GM13977 (cell line): ENCODE measurements at regions not wholly inside any gene's neighbourhood (a gene's known extent, or its start where the extent isn't known, plus 50 kb on each side); places are given as distances from the start of the nearest gene placed in this dataset.

Experiments used
- DNase-seq: peaks from one replicate; pipeline ENCODE4 v3.0.0; 2012; ENCODE audit warnings: low spot score
- in situ Hi-C: fragments of 300-500 bp; cut with MboI; formaldehyde crosslinking; loops from one replicate; pipeline ENCODE4 v1.12.0; 2022; ENCODE audit warnings: low sequenced_read_pairs, low pct_unique_long_range_greater_than_20kb, mixed read lengths, inconsistent platforms; ENCODE audit not compliant: unreplicated experiment
- TF ChIP-seq, protein P1 (sequence below): IDR thresholded peaks from 2 replicates; pipeline ENCODE4 v1.5.1; 2012; ENCODE audit warnings: mild to moderate bottlenecking, control low read depth; ENCODE audit not compliant: insufficient read depth; ENCODE audit errors: extremely low read depth, missing control alignments

DNA sequence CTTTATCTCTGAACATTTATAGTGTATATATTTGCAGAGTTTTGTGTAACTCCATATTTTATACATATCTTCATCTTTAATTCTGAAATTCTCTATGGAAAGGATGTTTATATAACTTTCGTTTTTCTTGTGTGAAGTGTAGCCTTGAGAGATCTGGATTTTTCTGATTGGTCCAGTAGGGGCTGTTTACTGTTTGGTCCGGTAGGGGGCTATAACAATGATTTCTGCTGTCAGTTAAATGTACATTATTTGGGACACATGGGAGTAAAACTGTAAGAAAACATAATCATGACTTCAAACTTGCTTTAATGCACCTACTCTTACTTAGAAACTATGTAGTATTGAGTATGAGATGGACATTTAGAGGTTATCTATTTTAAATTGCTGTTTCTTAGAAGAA lies 527.1 kb upstream of the ARRDC3 start:
- TF ChIP-seq, protein P1, sequence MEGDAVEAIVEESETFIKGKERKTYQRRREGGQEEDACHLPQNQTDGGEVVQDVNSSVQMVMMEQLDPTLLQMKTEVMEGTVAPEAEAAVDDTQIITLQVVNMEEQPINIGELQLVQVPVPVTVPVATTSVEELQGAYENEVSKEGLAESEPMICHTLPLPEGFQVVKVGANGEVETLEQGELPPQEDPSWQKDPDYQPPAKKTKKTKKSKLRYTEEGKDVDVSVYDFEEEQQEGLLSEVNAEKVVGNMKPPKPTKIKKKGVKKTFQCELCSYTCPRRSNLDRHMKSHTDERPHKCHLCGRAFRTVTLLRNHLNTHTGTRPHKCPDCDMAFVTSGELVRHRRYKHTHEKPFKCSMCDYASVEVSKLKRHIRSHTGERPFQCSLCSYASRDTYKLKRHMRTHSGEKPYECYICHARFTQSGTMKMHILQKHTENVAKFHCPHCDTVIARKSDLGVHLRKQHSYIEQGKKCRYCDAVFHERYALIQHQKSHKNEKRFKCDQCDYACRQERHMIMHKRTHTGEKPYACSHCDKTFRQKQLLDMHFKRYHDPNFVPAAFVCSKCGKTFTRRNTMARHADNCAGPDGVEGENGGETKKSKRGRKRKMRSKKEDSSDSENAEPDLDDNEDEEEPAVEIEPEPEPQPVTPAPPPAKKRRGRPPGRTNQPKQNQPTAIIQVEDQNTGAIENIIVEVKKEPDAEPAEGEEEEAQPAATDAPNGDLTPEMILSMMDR, result no peak
- in situ Hi-C loops, result no loop called here
- DNase-seq, result no peak

GRCh38 chr5:91906494-91906893 lies 523.4 kb upstream of the ARRDC3 start:
- TF ChIP-seq, protein P1, result no peak
- no peak for DNase-seq
- in situ Hi-C loops, result no loop called here

DNA sequence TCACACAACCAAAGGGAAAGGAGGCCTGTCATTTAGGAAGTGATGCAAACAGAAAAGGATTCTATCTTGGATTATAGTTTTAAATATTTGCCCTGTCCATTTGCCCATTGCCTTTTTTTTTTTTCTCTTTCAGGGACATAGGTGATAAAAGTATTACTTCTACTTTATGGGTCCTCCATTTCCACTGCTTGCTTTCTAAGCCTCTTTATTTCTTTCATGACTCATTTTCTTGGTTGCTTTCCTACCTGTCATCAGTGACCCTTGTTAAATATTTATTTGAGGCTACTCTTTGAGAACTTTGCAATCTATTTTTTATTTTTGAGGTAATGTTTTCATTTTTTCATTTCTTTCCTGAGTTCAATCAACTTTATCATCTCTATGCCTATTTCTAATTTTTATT lies 522.9 kb upstream of the ARRDC3 start:
- in situ Hi-C loops, result no loop called here
- DNase-seq, result no peak

GRCh38 chr5:91898898-91899297 lies 515.8 kb upstream of the ARRDC3 start:
- no peak for DNase-seq
- in situ Hi-C loops, result no loop called here

More for the DNA sequence above, 522.9 kb upstream of the ARRDC3 start:
- TF ChIP-seq, protein P1, result no peak

DNA sequence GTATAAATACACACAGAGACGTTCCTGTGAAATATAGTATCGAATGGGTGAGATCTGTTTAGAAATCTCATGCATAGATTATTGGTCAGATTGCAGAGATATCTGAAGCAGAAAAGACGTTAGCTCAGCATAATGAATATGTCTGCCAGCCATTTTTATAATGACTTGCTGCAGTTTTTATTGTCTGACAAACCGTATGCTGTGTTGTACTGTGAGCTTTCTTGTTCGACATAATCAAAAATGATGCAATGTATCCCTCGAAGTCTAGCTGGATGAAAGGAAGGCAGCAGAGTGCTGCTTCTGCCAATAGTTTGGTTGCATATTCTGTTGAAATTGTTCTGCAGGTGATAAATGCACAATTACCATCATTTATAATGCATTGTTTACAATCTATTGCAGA lies 514.9 kb upstream of the ARRDC3 start:
- in situ Hi-C loops, result no loop called here
- TF ChIP-seq, protein P1, result no peak
- DNase-seq, result no peak

More at GRCh38 chr5:91898898-91899297, 515.8 kb upstream of the ARRDC3 start:
- TF ChIP-seq, protein P1, result no peak

GRCh38 chr5:91888810-91889209 lies 505.7 kb upstream of the ARRDC3 start:
- in situ Hi-C loops, result no loop called here
- no peak for DNase-seq
- TF ChIP-seq, protein P1, result no peak
